ENCODE measurements at regions not wholly inside any gene's neighbourhood (a gene's known extent, or its start where the extent isn't known, plus 50 kb on each side); places are given as distances from the start of the nearest gene placed in this dataset.

- DNase-seq (ENCODE audit: low read depth) = no peak
Measured at GRCh38 chr2:18467749-18468360, 92.6 kb downstream of the RDH14 start.

- no peak for DNase-seq (ENCODE audit: low read depth)
Measured at GRCh38 chr2:18465979-18466378, 94.5 kb downstream of the RDH14 start.

GRCh38 chr2:18464913-18465312, 95.5 kb downstream of the RDH14 start:
- DNase-seq (ENCODE audit: low read depth) = no peak

GRCh38 chr2:18456026-18456425, 104.4 kb downstream of the RDH14 start:
- no peak for DNase-seq (ENCODE audit: low read depth)

- peak; percentile 51 for DNase-seq (ENCODE audit: low read depth)
Measured at GRCh38 chr2:18455236-18455862, 105.1 kb downstream of the RDH14 start.

DNA sequence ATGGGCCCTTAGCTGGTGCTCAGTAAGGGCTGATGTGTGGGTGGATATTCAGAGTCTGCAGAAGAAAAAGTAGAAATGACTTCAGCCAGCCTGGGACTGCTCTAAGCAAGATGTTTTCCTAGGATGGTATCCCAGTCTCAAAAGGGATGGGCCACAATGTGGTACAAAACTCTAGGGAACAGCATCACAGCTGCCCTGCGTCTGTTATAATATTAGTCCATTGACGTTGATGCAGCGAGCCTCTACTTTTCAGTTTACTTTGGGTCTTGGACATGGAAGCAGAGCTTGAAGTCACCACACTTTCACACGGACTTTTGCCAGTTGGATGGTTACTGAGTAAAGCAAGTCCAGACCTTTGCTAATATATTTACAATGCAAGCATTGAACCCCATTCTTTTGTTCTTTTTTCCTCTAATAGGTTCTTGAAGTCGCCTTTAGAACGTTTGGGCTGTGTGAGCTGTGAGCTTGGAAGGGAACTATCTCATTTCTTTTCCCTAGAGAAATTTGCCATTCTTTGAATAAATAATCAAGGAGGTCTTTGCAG, 105.7 kb downstream of the RDH14 start:
- no peak for DNase-seq (ENCODE audit: low read depth)

DNA sequence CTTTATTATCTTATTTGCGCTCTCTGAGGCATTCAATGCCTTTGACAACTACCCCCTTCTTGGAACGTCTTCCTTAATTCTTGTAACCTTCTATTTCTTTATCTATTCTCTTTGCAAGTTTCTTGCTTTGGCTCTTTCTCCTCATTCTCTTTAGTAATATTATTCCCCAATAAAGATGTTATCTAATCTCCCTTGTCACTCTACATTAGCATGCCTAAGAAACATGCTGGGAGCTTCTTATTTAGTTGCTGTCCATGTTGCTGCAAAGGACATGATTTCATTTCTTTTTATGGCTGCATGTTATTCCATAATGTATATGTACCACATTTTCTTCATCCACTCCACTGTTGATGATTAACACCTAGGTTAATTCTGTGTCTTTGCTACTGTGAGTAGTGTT, 113.7 kb downstream of the RDH14 start:
- no peak for DNase-seq (ENCODE audit: low read depth)

DNA sequence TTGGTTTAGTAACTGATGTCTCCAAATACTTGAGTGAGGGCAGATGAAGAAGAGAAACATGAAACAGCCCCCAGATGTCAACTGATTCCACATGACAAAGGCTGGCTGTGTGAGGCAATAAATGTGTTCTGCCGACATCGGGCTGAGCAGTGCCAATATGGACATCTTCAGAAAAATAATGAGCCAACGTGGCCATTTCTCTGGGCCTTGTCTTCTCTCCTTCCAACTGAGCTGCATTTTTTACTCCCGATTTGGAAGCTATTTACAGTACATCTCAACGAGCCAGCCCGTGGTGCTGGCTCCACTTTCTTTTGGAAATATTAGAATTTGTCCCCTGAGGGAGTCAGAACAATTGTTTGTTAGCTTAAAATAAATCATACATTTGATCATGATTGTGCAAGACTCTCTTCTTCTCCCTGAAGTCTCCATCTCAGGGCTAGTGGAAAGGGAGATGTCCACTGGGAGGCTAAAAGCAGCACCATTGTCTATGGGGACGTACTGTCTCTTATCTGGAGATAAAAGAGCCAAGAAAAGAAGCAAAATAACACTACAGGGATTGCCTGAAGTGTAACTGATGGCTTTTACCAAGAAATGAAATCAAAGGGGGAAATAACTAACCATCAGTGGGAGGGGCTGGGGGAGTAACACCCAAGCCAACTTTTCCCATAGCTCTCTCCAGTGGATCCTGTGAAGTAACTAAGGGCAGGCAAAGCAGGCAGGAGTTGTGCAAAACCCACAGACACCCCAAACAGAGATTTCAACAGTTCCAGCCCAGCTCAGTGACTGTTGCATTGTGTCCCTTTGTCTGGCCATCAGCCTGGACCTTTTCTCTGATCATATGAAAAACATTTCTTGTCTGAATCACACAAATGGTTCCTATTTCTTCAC, 114.8 kb downstream of the RDH14 start:
- DNase-seq (ENCODE audit: low read depth) = no peak

DNA sequence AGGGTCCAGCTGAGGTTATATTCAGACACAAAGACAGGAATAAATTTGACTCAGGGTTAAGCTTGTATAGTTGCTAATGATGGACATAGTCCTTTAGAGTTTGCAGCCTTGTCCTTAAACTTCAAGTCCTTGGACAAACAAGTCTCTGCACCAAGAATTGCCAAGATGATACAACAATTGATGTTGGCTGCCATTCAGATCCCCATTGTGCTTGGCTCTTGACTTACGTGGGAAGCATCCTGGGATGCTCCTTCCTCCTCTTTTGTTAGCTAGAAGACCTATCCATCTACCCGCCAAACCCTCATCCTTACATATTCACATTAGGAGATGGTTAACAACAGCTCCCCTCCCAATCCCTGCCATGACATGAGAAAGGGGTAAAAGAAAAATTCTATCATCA, 115.6 kb downstream of the RDH14 start:
- DNase-seq (ENCODE audit: low read depth) = no peak

DNA sequence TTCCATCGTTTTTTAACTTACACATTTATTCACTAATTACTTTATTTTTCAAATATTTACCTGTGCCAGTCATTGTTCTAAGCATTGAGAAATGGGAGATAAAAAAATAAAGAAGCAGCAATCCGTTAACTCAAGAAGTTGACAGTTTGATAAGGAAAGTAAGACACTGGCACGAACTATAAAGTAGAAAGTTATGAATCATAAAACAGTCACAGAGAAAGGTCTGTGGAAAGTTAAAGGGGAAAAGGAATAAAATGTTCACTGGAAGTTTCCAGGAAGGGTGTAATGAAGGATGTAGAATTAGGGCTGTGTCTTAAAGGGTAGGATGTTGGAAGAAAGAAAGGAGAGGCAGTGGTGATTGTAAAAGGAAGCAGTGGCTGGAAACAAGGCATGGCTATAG, 118.9 kb downstream of the RDH14 start:
- DNase-seq (ENCODE audit: low read depth) = no peak

DNA sequence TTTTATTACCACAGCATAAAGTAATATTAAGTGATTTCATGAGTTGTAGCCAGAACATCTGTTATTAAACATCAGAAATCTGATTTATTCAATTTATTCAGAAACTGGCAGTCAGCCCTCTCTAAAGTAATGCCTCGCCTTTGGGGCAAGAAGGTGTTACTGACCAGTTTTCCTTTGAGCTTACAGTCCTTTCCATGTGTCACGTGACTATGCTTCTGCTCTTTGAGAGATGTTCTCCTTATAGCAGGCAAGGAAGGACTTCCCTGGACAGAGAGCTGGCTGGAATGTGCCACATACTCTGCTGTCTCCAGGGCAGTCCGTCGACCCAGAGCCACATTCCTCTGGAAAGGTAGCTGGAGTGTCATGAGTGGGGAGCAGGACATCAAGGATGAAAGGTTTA, 119.7 kb downstream of the RDH14 start:
- DNase-seq (ENCODE audit: low read depth) = no peak

DNA sequence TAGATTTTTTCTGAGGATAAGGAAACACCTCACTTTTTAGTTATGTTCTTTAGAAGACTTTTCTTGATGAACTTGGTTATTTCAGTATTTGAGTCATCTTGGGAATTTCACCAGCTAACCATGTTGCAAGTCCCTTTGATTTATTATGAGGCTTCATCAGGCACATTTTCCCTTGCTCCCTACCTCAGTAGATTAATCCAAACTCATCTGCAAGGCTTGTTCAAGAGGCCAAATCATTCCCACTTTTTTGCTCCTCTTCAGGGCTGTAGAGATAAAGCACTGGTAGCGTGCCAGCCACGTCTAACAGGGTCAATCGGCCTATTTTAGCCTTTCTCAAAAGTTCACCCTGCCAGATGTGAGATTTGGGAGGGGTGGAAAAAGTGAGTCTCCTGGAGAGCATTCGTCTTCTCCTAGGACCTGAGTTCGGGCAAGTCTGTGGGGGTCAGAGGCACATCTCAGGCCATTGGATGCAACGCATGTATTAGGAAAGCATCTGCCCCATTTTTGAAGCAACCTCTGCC, 120.3 kb downstream of the RDH14 start:
- DNase-seq (ENCODE audit: low read depth) = peak; percentile 32

GRCh38 chr2:18439716-18440115, 120.7 kb downstream of the RDH14 start:
- no peak for DNase-seq (ENCODE audit: low read depth)

DNA sequence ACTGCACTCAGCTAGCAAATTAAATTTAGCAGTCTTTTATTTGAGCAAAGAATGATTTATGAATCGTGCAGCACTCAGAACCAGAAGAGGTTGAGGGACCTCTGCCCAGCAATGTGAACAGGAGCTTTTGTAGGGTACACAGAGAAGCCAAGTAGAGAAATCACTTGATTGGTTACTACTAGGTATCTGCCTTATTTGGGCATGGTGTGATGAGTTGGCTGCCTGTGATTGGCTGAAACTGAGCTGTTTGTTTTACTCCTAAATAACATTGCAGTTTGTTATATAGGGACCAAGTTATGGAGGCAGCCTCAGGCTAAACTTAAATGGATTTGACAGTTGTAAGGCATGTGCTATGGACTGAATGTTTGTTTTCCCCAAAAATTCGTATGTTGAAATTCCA, 122.5 kb downstream of the RDH14 start:
- DNase-seq (ENCODE audit: low read depth) = no peak

GRCh38 chr2:18436503-18437005, 123.9 kb downstream of the RDH14 start:
- no peak for DNase-seq (ENCODE audit: low read depth)

- peak; percentile 70 for DNase-seq (ENCODE audit: low read depth)
Measured at GRCh38 chr2:18435426-18436037, 124.9 kb downstream of the RDH14 start.

GRCh38 chr2:18433872-18434271, 126.6 kb downstream of the RDH14 start:
- DNase-seq (ENCODE audit: low read depth) = no peak

- no peak for DNase-seq (ENCODE audit: low read depth)
Measured at GRCh38 chr2:18432999-18433398, 127.5 kb downstream of the RDH14 start.

GRCh38 chr2:18430996-18431748, 129.3 kb downstream of the RDH14 start:
- DNase-seq (ENCODE audit: low read depth) = no peak

DNA sequence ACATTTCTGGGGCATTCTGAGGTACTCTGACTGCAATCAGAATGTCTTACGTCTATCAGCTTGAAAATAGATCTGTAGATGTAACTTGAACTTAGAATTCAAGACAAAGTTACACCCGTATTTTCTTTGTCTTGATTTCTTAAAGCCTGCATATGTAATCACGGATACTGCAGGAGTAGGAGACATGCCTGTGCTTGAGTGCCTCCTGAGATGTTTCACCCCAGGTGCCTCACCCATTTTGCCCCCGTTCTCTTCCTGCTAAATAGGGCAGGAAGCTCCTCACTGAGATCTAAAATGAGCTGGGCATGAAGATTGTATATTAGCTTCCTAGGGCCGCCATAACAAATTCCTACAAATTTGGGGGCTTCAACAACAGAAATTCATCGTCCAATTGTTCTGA, 131.9 kb downstream of the RDH14 start:
- no peak for DNase-seq (ENCODE audit: low read depth)

DNA sequence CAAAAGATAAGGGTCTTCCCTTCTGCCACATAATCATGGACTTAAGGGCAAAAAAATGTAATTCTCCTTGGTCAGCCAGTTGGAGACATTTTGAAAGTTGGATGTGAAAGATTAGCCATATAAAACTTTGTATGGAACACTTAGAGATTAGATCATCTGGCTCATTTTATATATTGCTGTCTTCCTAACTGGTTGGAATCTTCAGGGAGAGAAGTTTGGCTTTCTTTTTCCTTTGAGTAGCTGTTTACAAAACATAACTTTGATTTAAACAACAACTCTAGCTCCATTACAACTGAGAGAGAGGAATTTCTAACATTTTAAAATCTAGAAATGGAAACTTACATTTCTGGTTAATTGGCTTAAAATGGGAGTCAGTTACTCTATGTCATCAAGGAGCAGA, 132.7 kb downstream of the RDH14 start:
- no peak for DNase-seq (ENCODE audit: low read depth)
